ENCODE measurements at regions not wholly inside any gene's neighbourhood (a gene's known extent, or its start where the extent isn't known, plus 50 kb on each side); places are given as distances from the start of the nearest gene placed in this dataset.

DNA sequence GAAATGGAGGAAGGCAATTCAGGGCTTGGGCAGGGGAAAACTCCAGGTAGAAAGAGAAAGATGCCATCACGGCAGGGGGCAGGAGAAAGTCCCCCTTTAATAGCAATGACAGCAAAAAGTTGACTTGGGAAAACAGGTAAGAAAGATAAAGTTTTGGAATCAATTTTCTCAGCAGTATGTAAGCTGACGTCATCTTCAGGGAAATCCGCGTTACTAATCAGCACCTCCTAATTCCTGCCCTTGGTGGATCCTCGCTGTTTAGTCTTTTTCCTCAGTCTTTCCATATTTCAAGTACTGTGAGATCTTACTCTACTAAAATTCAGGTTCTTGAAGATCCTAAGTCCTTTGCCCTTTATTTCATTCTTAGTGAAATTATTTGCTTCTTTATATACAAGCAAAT, 233.0 kb downstream of the MREG start:
- peaks cover 2% of the 10 kb centered on the region for H3K27me3 ChIP-seq (ENCODE audit: insufficient read depth, poor library complexity, severe bottlenecking)
- no peak overlapping the region for H3K4me3 ChIP-seq (replicated peaks; ENCODE audit: insufficient read depth, low read length)
- no peak overlapping the region for H3K27ac ChIP-seq (replicated peaks)
- DNase-seq (ENCODE audit: low read depth in 1 of 2, low spot score in 1 of 2), result no peak
- TF ChIP-seq, protein P1, sequence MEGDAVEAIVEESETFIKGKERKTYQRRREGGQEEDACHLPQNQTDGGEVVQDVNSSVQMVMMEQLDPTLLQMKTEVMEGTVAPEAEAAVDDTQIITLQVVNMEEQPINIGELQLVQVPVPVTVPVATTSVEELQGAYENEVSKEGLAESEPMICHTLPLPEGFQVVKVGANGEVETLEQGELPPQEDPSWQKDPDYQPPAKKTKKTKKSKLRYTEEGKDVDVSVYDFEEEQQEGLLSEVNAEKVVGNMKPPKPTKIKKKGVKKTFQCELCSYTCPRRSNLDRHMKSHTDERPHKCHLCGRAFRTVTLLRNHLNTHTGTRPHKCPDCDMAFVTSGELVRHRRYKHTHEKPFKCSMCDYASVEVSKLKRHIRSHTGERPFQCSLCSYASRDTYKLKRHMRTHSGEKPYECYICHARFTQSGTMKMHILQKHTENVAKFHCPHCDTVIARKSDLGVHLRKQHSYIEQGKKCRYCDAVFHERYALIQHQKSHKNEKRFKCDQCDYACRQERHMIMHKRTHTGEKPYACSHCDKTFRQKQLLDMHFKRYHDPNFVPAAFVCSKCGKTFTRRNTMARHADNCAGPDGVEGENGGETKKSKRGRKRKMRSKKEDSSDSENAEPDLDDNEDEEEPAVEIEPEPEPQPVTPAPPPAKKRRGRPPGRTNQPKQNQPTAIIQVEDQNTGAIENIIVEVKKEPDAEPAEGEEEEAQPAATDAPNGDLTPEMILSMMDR (IDR thresholded peaks at IDR 0.05; ENCODE audit: insufficient read depth, low read length), result no peak
- TF ChIP-seq, protein P2, sequence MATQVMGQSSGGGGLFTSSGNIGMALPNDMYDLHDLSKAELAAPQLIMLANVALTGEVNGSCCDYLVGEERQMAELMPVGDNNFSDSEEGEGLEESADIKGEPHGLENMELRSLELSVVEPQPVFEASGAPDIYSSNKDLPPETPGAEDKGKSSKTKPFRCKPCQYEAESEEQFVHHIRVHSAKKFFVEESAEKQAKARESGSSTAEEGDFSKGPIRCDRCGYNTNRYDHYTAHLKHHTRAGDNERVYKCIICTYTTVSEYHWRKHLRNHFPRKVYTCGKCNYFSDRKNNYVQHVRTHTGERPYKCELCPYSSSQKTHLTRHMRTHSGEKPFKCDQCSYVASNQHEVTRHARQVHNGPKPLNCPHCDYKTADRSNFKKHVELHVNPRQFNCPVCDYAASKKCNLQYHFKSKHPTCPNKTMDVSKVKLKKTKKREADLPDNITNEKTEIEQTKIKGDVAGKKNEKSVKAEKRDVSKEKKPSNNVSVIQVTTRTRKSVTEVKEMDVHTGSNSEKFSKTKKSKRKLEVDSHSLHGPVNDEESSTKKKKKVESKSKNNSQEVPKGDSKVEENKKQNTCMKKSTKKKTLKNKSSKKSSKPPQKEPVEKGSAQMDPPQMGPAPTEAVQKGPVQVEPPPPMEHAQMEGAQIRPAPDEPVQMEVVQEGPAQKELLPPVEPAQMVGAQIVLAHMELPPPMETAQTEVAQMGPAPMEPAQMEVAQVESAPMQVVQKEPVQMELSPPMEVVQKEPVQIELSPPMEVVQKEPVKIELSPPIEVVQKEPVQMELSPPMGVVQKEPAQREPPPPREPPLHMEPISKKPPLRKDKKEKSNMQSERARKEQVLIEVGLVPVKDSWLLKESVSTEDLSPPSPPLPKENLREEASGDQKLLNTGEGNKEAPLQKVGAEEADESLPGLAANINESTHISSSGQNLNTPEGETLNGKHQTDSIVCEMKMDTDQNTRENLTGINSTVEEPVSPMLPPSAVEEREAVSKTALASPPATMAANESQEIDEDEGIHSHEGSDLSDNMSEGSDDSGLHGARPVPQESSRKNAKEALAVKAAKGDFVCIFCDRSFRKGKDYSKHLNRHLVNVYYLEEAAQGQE (IDR thresholded peaks at IDR 0.05; ENCODE audit: insufficient replicate concordance, low read depth), result no peak
- no peak for TF ChIP-seq POLR2AphosphoS5 (IDR thresholded peaks at IDR 0.05; ENCODE audit: low read depth)
- TF ChIP-seq SPI1 (IDR thresholded peaks at IDR 0.05; ENCODE audit: borderline replicate concordance, low read depth), result no peak
- no peak for TF ChIP-seq GABPA (IDR thresholded peaks at IDR 0.05; ENCODE audit: low read depth)

DNA sequence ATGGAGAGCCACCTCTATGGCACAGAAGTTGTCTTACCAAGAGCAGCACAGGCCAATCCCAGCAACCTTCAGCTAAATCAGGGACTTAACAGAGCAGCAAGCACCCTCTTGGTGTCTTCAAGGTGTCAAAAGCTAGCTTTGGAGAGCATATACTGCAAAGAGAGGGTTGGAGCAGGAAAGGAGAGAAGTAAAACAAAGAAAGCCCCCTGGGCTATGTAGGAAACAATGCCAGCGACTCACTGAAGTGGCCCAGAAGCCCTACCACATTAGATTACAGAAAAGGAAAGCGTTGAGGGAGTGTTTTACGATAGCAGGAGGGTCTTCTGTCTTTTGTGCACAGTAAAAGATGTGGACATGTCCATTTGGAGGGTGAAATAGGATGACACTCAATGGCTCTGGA, 233.4 kb downstream of the MREG start:
- no peak overlapping the region for H3K27ac ChIP-seq (replicated peaks)
- TF ChIP-seq SPI1 (IDR thresholded peaks at IDR 0.05; ENCODE audit: borderline replicate concordance, low read depth) (no peak), GABPA (IDR thresholded peaks at IDR 0.05; ENCODE audit: low read depth) (no peak), POLR2AphosphoS5 (IDR thresholded peaks at IDR 0.05; ENCODE audit: low read depth) (no peak)
- TF ChIP-seq, protein P2 (IDR thresholded peaks at IDR 0.05; ENCODE audit: insufficient replicate concordance, low read depth), result no peak
- TF ChIP-seq, protein P1 (IDR thresholded peaks at IDR 0.05; ENCODE audit: insufficient read depth, low read length), result no peak
- no peak overlapping the region for H3K4me3 ChIP-seq (replicated peaks; ENCODE audit: insufficient read depth, low read length)
- peaks cover 2% of the 10 kb centered on the region for H3K27me3 ChIP-seq (ENCODE audit: insufficient read depth, poor library complexity, severe bottlenecking)
- DNase-seq (ENCODE audit: low read depth in 1 of 2, low spot score in 1 of 2), result no peak

DNA sequence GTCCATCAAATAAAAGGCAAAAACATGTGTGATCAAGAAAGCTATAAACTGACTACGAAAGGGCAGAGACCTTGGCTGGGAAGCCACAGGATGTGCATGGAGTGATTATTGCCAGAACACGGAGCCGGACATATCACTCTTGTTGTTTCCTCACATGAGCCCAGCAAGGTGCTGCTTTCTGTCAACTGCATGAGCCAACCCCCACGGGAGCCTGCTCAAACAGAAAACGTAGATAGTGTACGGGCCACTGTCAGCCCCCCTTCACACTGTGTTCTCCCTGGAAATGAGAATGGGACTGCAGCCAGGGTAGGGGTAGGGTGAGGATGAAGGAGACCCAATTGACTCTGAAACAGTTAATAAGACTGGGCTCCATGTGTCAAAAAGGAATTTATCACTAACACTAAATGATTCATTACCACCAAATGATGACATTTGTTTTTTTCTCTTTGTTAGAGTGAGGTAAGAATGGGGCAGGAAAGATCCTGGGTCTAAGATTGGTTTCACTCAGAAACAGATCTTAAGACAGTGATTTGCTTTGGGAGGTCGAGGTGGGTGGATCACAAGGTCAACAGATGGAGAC, 235.8 kb downstream of the MREG start:
- H3K27ac ChIP-seq (replicated peaks), result no peak overlapping the region
- no peak overlapping the region for H3K4me3 ChIP-seq (replicated peaks; ENCODE audit: insufficient read depth, low read length)
- TF ChIP-seq GABPA (IDR thresholded peaks at IDR 0.05; ENCODE audit: low read depth) (no peak), SPI1 (IDR thresholded peaks at IDR 0.05; ENCODE audit: borderline replicate concordance, low read depth) (no peak), POLR2AphosphoS5 (IDR thresholded peaks at IDR 0.05; ENCODE audit: low read depth) (no peak)
- TF ChIP-seq, protein P1 (IDR thresholded peaks at IDR 0.05; ENCODE audit: insufficient read depth, low read length), result no peak
- TF ChIP-seq, protein P2 (IDR thresholded peaks at IDR 0.05; ENCODE audit: insufficient replicate concordance, low read depth), result no peak
- no peak for DNase-seq (ENCODE audit: low read depth in 1 of 2, low spot score in 1 of 2)
- H3K27me3 ChIP-seq (ENCODE audit: insufficient read depth, poor library complexity, severe bottlenecking), result peaks cover 10% of the 10 kb centered on the region

Measured in HL-60 (cell line).